Stimulated activated CD8-positive, alpha-beta memory T cell treated with anti-CD3 and anti-CD28 coated beads, Interleukin-7, amount 100 ng/mL, for 48 hours (primary cell): ENCODE measurements at regions not wholly inside any gene's neighbourhood (a gene's known extent, or its start where the extent isn't known, plus 50 kb on each side); places are given as distances from the start of the nearest gene placed in this dataset.
A peak's percentile ranks its signal among the peaks of the same experiment; 100 is the strongest.

Experiments
- DNase-seq, 2 donors: peaks; one replicate each; pipeline ENCODE4 v3.0.0-alpha.2; 2020; ENCODE audit warnings: low read depth in 1 of 2; ENCODE audit errors: extremely low read depth in 1 of 2

- no peak for DNase-seq
Observed at GRCh38 chr4:41883988-41884734, 51.1 kb upstream of the TMEM33 start.

GRCh38 chr4:41882625-41883347 lies 52.4 kb upstream of the TMEM33 start:
- DNase-seq, result peak; percentile 20 to 21

- no peak for DNase-seq
Observed at GRCh38 chr4:41881981-41882624, 53.1 kb upstream of the TMEM33 start.

- no peak for DNase-seq
Observed at GRCh38 chr4:41880840-41881831, 54.1 kb upstream of the TMEM33 start.

- no peak for DNase-seq
Observed at GRCh38 chr4:41880022-41880837, 55.0 kb upstream of the TMEM33 start.

- no peak for DNase-seq
Observed at GRCh38 chr4:41879552-41879951, 55.7 kb upstream of the TMEM33 start.

- DNase-seq, result no peak
Observed at GRCh38 chr4:41878991-41879491, 56.2 kb upstream of the TMEM33 start.

GRCh38 chr4:41878170-41878969 lies 56.9 kb upstream of the TMEM33 start:
- no peak for DNase-seq

GRCh38 chr4:41877020-41877796 lies 58.0 kb upstream of the TMEM33 start:
- no peak for DNase-seq

GRCh38 chr4:41874873-41875272 lies 60.4 kb upstream of the TMEM33 start:
- DNase-seq, result no peak

- DNase-seq, result no peak
Observed at GRCh38 chr4:41874398-41874797, 60.8 kb upstream of the TMEM33 start.

GRCh38 chr4:41873380-41874295 lies 61.6 kb upstream of the TMEM33 start:
- DNase-seq, result no peak

- no peak for DNase-seq
Observed at GRCh38 chr4:41870035-41870434, 65.2 kb upstream of the TMEM33 start.

- no peak for DNase-seq
Observed at GRCh38 chr4:41866799-41867677, 68.2 kb upstream of the TMEM33 start.

- DNase-seq, result no peak
Observed at GRCh38 chr4:41865981-41866798, 69.0 kb upstream of the TMEM33 start.
